HG02798 (cell line): ENCODE measurements at regions not wholly inside any gene's neighbourhood (a gene's known extent, or its start where the extent isn't known, plus 50 kb on each side); places are given as distances from the start of the nearest gene placed in this dataset.

ENCODE experiments used
- ATAC-seq: cut with Tn5 transposase; IDR thresholded peaks from one replicate; pipeline ENCODE4 v1.9.1; 2021; ENCODE audit warnings: mild to moderate bottlenecking; ENCODE audit not compliant: unreplicated experiment, poor library complexity

- no peak for ATAC-seq
Measured at GRCh38 chrX:39449352-39449751, 648.1 kb downstream of the MID1IP1 start.

- ATAC-seq: no peak
Measured at GRCh38 chrX:39450234-39450977, 647.4 kb downstream of the BCOR start.

DNA sequence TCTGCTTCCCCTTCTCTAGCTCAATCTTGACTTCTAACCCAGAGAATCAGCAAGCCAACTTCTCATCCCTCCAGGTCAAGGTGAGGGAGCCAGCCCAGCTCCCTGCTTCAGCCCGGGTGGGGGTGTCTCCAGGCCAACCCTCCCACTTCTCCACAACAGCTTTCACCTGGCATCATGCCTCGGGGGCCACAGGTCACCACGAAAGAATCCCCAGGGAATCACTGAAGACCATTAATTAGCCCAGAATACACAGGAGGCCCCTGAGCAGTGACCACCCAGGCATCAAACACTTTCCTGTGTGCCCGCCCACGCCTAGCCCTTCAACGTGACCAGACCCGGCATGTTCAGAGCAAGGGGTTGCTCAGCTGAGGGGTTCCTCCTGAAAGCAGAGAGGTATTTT, 646.7 kb downstream of the BCOR start:
- ATAC-seq: no peak

DNA sequence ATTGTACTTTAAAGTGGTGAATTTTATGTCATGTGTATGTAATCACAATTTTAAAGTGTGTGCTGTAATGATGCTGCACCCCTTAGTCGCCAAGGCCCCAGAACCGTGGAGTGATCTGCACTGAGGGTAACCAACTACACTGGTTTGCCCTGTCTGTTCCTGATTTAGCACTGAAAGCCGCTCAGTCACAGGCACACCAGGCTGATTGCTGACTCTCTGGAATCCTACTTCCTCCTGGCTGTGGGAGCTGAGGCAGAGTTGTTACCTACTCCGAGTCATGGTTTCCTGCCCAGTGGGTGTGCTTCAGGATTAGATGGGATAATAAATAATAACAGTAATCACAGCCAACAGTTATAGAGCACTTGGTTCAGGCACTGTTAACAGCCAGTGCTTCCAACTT, 645.4 kb downstream of the BCOR start:
- no peak for ATAC-seq

DNA sequence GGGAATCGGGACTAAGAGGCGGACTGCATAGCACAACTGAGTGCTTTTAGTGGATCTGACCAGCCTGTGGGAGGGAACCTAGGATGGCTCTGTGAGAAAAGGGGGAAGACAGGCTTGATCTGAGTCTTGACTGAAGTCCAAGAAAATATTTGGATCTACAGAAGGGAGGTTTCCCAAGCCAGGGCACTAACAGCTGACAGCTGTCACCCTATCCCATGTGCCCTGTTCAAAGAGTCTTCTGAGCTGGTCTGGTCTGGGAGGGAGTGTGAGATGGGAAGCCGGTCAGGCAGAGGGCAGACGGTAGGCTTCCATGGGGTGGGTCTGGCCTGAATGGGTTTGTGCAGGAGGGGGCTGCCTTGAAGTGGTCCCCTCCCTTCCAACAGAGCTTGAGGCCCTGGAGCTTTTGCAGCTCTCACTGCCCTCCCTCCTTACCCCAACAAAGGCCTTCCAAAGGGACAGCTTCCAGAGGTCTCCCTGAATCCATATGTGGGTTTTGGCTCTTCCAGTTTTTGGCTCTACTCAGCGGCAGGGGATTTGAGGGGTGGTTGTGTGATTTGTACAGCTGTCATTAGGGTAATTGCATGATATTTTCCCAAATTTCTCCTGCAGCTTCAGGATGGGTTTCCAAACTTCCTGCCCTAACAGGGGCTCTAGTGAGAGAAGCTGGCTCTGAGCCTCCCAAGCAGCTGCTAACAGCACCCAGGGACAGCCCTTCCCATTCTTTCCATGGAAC, 643.7 kb downstream of the BCOR start:
- no peak for ATAC-seq

DNA sequence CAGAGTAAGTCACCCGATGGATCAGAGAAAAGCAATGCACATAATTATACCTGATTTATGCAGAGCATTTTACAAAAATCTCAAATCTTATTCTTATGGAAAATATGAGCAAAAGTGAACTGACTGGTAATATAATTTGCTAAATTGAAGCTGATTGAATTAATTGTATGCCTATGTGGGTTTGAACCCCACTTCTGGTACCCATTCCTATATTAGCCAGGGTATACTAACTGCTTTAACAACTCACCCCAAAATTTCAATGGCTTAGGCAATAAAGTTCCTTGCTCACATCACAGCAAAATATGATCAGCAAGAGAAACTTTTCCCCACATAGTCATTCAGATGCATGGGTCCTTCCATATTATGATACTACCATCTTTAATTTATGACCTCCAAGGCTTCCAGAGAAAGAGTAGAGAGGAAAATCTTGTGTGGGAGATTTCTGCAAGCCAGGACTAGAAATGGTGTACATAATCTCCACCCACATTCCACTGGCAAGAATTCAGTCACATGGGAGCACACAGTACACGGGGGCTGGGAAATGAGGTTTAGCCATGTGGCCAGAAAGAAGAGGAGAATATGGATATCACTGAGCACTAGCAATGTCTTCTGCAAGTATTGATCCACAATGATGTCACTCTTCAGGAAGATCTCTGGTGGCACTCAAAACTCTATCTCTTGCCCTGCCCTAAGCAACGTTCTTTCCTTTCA, 640.7 kb downstream of the BCOR start:
- no peak for ATAC-seq

- ATAC-seq: no peak
Measured at GRCh38 chrX:39458779-39459178, 639.0 kb downstream of the BCOR start.

GRCh38 chrX:39459204-39459603, 638.6 kb downstream of the BCOR start:
- no peak for ATAC-seq

DNA sequence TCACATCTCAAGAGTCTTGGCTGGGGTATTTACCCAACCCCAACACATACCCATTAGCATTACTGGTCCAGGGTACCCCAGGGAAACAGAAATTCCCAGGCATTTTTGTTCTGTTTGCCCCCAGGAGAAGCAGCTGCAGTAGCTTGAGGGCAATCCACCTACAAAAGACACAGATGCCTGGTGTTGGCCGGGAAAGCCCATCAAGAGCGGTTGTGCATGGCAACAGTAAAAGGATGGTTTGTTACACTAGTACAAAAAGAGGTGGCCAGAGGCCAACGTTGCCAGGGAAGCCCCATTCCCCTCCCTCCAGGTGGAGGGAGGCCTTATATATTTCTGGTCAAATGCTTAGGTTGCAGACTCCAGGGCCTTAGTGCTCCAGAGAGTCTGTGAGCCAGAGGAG, 637.8 kb downstream of the BCOR start:
- ATAC-seq: no peak

DNA sequence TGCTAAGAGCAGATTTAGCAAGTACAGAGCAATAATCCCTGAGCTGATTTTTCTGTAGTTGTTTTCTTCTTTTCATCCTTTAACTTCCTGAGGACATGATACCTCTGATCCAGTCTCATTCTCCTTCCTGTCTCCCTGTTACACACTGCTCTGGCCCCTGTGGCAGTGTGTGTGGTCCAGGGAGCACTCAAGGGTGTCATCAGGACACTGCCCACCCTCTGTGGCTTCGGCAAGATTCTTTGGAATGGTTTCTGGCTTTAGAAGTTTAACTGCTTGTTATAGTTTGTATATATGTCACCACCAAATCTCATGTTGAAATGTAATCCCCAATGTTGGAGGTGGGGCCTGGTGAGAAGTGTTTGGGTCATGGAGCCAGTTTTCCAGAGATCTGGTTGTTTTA, 637.3 kb downstream of the BCOR start:
- ATAC-seq: no peak

- ATAC-seq: no peak
Measured at GRCh38 chrX:39462835-39463234, 634.9 kb downstream of the BCOR start.

DNA sequence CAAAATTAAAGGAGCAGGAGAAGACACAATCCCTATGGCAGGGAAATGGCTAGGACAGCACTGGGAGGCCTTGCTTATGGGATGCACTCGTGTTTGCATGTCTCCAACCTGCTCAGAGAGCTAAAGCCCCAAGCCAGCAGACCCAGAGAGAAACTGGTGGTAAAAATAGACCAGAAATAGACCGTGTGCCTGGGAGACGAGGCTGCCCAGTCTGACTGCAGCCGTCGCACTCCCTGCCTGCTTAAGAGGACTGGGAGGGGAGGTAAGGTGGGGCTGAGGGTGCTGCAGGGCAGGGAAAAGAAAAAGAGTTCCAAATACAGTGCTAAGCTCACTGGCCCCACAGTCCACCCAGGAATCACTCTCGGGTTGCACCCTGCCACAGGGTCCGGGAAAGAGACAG, 633.5 kb downstream of the BCOR start:
- no peak for ATAC-seq

- no peak for ATAC-seq
Measured at GRCh38 chrX:39465467-39465866, 632.3 kb downstream of the BCOR start.

DNA sequence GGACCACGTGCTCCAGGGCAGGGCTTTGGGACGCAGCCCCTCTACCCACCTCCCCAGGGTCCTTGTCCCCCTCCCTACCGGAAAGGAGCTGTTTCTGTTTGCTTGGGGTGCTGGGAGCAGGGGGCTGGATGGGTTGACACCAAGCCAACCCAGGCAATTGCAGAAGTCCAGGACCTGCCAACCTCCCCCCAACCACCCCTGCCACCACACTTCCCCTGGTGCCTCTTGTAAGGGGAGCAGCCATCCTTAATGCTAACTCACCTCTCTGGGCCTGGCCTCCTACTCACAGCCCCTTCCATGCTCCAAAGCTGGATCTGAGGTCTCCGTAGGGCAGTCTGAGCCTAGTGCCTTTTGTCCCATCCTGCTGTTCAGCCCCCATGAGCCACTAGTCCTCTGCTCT, 631.9 kb downstream of the BCOR start:
- ATAC-seq: no peak

GRCh38 chrX:39469126-39469525, 628.6 kb downstream of the BCOR start:
- ATAC-seq: no peak

GRCh38 chrX:39470588-39471407, 627.0 kb downstream of the BCOR start:
- no peak for ATAC-seq

GRCh38 chrX:39472161-39472560, 625.6 kb downstream of the BCOR start:
- no peak for ATAC-seq

GRCh38 chrX:39473812-39474211, 623.9 kb downstream of the BCOR start:
- ATAC-seq: no peak

DNA sequence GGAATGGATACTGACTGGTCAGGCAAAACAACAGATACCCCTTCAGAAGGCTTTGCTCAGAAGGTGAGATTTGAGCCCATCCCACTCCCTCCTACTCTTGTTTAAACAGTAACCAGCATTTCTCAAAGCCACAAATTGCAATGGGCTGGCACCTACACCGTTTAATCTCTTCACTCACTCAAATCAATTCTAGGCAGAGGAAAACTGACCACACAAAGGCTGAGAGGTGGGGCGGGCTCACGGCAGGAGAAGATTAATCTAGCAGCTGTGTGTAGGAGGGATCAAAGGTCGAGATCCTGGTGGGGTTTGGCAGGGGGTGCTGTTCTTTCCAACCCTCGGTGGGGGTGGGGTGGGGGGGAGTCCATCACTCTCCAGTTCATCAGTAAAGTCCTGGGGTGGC, 622.4 kb downstream of the BCOR start:
- ATAC-seq: no peak

GRCh38 chrX:39476604-39477021, 621.1 kb downstream of the BCOR start:
- no peak for ATAC-seq
